GM20000 (cell line): ENCODE measurements at regions not wholly inside any gene's neighbourhood (a gene's known extent, or its start where the extent isn't known, plus 50 kb on each side); places are given as distances from the start of the nearest gene placed in this dataset.
"Not testable (repeated sequence)": the region's sequence is repeated elsewhere in the genome, so short reads cannot be mapped to it uniquely, and the experiment has no call there.

Experiments used
- DNase-seq: peaks from one replicate; pipeline ENCODE4 v3.0.0; 2012; ENCODE audit warnings: low spot score
- CTCF ChIP-seq: IDR thresholded peaks from 2 replicates; pipeline ENCODE4 v1.5.1; 2012; ENCODE audit warnings: mild to moderate bottlenecking, control low read depth; ENCODE audit errors: extremely low read depth, missing control alignments

GRCh38 chr6:74177506-74177905 lies 481.5 kb downstream of the CD109 start:
- no peak for TF ChIP-seq CTCF
- no peak for DNase-seq

- DNase-seq: not testable (repeated sequence)
Observed at GRCh38 chr6:74170550-74170949, 474.5 kb downstream of the CD109 start.

- no peak for TF ChIP-seq CTCF
- no peak for DNase-seq
Observed at GRCh38 chr6:74170118-74170517, 474.1 kb downstream of the CD109 start.

- DNase-seq: no peak
Observed at GRCh38 chr6:74167976-74168375, 472.0 kb downstream of the CD109 start.

GRCh38 chr6:74167511-74167910 lies 471.5 kb downstream of the CD109 start:
- no peak for TF ChIP-seq CTCF
- no peak for DNase-seq

More at GRCh38 chr6:74167976-74168375, 472.0 kb downstream of the CD109 start:
- no peak for TF ChIP-seq CTCF

- TF ChIP-seq CTCF: no peak
- no peak for DNase-seq
Observed at GRCh38 chr6:74166849-74167248, 470.8 kb downstream of the CD109 start.

GRCh38 chr6:74161380-74161779 lies 465.4 kb downstream of the CD109 start:
- TF ChIP-seq CTCF: no peak
- DNase-seq: no peak

- TF ChIP-seq CTCF: no peak
- DNase-seq: no peak
Observed at GRCh38 chr6:74152096-74152675, 456.2 kb downstream of the CD109 start.
